B cell (primary cell): ENCODE measurements at regions not wholly inside any gene's neighbourhood (a gene's known extent, or its start where the extent isn't known, plus 50 kb on each side); places are given as distances from the start of the nearest gene placed in this dataset.

ENCODE experiments used
- CTCF ChIP-seq: fragments of 200-600 bp; IDR thresholded peaks from one replicate; pipeline ENCODE4 v1.8.0; 2022; ENCODE audit warnings: antibody characterized with exemption, mild to moderate bottlenecking
- EZH2 ChIP-seq: IDR thresholded peaks from 2 replicates; pipeline ENCODE4 v1.6.1; 2012; ENCODE audit warnings: borderline replicate concordance, low read depth, mild to moderate bottlenecking, moderate library complexity, low read length; ENCODE audit not compliant: insufficient read depth, poor library complexity, severe bottlenecking

- TF ChIP-seq CTCF (no peak), EZH2 (no peak)
These were observed 2925.9 kb upstream of the OR11H1 start for GRCh38 chr22:12601870-12602779.
